Activated B cell treated with CpG ODN at 0.5 μM for 24 hours (primary cell): ENCODE measurements at regions not wholly inside any gene's neighbourhood (a gene's known extent, or its start where the extent isn't known, plus 50 kb on each side); places are given as distances from the start of the nearest gene placed in this dataset.

Experiments
- ATAC-seq: fragments of 200-7000 bp; cut with Tn5 transposase; one replicate; pipeline ENCODE4 v1.10.0; 2021; ENCODE audit warnings: low read depth, mild to moderate bottlenecking, moderate library complexity
- CTCF ChIA-PET: fragments of 350-600 bp; sonication (Branson Sonifier 250); formaldehyde crosslinking; loops from one replicate; lab custom pipeline; 2021; ENCODE audit warnings: antibody characterized with exemption; lab: Charles Lee
- POLR2A ChIA-PET: fragments of 350-600 bp; sonication (Branson Sonifier 250); formaldehyde crosslinking; loops from one replicate; lab custom pipeline; 2021; ENCODE audit warnings: antibody characterized with exemption; lab: Charles Lee
- DNase-seq: peaks from one replicate; pipeline ENCODE4 v3.0.0; 2022
- H3K27ac Mint-ChIP-seq: one replicate; pipeline ENCODE4 v1.8.0; 2020; ENCODE audit warnings: mixed read lengths
- H3K27me3 Mint-ChIP-seq: one replicate; pipeline ENCODE4 v1.8.0; 2021; ENCODE audit warnings: mixed read lengths
- H3K36me3 Mint-ChIP-seq: one replicate; pipeline ENCODE4 v1.8.0; 2021; ENCODE audit warnings: low read depth, mixed read lengths
- H3K4me1 Mint-ChIP-seq: one replicate; pipeline ENCODE4 v1.8.0; 2021; ENCODE audit warnings: mixed read lengths
- H3K4me3 Mint-ChIP-seq: one replicate; pipeline ENCODE4 v1.8.0; 2020; ENCODE audit warnings: mild to moderate bottlenecking, mixed read lengths
- H3K9me3 Mint-ChIP-seq: one replicate; pipeline ENCODE4 v1.8.0; 2020; ENCODE audit warnings: mixed read lengths
- intact Hi-C: fragments of 100-400 bp; cut with micrococcal nuclease; formaldehyde crosslinking; loops from one replicate; pipeline ENCODE4 v1.15.1; 2024
- TF ChIP-seq, protein P1 (sequence below): fragments of 200-600 bp; IDR thresholded peaks from one replicate; pipeline ENCODE4 v1.8.0; 2022; ENCODE audit warnings: antibody characterized with exemption, mild to moderate bottlenecking

DNA sequence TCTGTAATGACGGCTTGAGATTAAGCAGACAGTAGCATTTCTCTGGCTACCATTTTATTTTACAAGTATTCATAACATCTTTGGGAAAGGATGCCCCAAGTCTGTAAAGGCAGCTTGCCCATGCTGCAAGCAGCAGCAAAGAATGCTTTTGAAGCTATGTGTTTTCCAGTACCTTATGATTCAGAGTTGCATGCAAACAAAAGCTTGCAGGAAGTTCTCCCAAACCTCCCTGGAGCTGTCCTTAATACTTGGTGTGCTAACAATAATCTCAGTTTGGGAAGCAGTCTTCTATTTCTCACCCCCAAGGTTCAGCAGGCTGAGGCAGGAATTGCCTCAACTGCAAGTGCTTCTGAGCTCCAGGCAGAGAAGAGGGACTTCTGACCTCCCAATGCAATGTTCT, 60.8 kb downstream of the CCNA1 start:
- no peak for ATAC-seq
- H3K27ac Mint-ChIP-seq, result no peak overlapping the region
- DNase-seq, result no peak
- POLR2A ChIA-PET, result no interaction called here
- H3K36me3 Mint-ChIP-seq, result no peaks in the 10 kb centered on the region
- H3K9me3 Mint-ChIP-seq, result no peaks in the 10 kb centered on the region
- intact Hi-C loops, result no loop called here
- H3K27me3 Mint-ChIP-seq, result peaks cover 5% of the 10 kb centered on the region
- no peaks in the 10 kb centered on the region for H3K4me1 Mint-ChIP-seq
- CTCF ChIA-PET, result no interaction called here
- TF ChIP-seq, protein P1, sequence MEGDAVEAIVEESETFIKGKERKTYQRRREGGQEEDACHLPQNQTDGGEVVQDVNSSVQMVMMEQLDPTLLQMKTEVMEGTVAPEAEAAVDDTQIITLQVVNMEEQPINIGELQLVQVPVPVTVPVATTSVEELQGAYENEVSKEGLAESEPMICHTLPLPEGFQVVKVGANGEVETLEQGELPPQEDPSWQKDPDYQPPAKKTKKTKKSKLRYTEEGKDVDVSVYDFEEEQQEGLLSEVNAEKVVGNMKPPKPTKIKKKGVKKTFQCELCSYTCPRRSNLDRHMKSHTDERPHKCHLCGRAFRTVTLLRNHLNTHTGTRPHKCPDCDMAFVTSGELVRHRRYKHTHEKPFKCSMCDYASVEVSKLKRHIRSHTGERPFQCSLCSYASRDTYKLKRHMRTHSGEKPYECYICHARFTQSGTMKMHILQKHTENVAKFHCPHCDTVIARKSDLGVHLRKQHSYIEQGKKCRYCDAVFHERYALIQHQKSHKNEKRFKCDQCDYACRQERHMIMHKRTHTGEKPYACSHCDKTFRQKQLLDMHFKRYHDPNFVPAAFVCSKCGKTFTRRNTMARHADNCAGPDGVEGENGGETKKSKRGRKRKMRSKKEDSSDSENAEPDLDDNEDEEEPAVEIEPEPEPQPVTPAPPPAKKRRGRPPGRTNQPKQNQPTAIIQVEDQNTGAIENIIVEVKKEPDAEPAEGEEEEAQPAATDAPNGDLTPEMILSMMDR, result no peak
- no peak overlapping the region for H3K4me3 Mint-ChIP-seq

DNA sequence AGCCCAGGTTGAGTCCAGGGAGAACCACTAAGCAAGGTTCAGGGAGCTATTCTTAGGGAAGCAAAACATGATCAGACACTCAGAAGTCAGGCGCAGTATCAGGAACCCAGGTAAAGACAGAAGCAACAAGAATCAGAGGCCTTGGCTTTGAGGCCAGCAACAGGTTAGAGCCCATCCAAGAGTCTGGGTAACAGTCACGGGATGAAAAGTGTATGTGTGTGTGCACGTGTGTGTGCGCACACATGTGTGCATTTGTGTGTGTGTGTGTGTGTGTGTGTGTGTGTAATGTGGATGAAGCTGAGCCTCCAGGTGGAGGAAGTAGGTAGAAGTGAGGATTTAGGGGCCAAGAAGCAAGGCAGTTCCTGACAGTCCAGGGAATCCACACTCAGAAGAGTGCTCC, 63.1 kb downstream of the CCNA1 start:
- Mint-ChIP-seq H3K4me3 (no peak overlapping the region), H3K36me3 (no peaks in the 10 kb centered on the region), H3K9me3 (no peaks in the 10 kb centered on the region), H3K4me1 (no peaks in the 10 kb centered on the region), H3K27me3 (peaks cover 5% of the 10 kb centered on the region), H3K27ac (no peak overlapping the region)
- intact Hi-C loops, result no loop called here
- no peak for ATAC-seq
- TF ChIP-seq, protein P1, result no peak
- ChIA-PET CTCF (no interaction called here), POLR2A (no interaction called here)
- no peak for DNase-seq

DNA sequence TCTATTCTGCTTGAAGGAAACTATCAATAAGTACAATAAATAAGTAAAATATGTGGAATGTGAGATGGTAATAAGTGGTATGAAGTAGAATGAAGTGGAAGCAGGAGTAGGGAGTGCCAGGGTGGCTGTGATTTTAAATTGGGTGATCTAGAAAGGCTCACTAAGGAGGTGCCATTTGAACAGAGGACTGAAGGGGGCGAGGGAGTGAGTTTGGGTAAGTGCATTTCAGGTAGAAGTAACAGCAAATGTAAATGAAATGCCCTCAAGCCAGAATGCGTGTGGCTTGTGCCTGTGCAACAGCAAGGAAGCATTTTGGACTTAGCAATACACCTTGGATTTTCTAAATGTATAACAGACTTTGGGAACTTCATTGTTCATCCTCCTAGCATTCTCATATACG, 77.1 kb downstream of the CCNA1 start:
- Mint-ChIP-seq H3K4me3 (no peak overlapping the region), H3K27ac (no peak overlapping the region), H3K9me3 (peaks cover 12% of the 10 kb centered on the region), H3K4me1 (peaks cover 2% of the 10 kb centered on the region), H3K36me3 (no peaks in the 10 kb centered on the region), H3K27me3 (no peaks in the 10 kb centered on the region)
- intact Hi-C loops, result no loop called here
- ChIA-PET POLR2A (no interaction called here), CTCF (no interaction called here)
- DNase-seq (no peak), ATAC-seq (no peak)
- TF ChIP-seq, protein P1, result no peak

DNA sequence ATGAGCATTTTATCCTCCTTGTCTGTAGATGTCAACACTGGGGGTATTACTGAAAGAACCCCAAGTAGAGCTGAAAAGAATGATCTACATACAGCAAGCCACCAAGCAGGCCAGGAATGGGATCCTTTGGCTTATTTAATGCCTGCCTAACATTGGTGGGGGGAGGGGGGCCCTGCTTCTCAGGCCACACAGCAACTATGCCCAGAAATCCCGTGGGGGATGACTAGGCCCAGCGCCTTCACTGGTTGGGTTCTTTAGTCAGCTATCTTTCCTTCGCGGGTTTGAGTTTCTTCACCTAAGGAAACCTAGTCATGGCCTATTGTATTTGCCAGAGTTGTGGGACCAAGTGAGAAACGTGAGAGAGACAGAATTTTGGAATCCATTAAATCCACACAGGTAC, 80.5 kb downstream of the CCNA1 start:
- Mint-ChIP-seq H3K9me3 (no peaks in the 10 kb centered on the region), H3K27me3 (no peaks in the 10 kb centered on the region), H3K4me1 (peaks cover 4% of the 10 kb centered on the region), H3K36me3 (no peaks in the 10 kb centered on the region), H3K4me3 (no peak overlapping the region), H3K27ac (no peak overlapping the region)
- TF ChIP-seq, protein P1, result no peak
- intact Hi-C loops, result no loop called here
- DNase-seq, result no peak
- CTCF ChIA-PET, result no interaction called here
- ATAC-seq, result no peak
- POLR2A ChIA-PET, result no interaction called here

DNA sequence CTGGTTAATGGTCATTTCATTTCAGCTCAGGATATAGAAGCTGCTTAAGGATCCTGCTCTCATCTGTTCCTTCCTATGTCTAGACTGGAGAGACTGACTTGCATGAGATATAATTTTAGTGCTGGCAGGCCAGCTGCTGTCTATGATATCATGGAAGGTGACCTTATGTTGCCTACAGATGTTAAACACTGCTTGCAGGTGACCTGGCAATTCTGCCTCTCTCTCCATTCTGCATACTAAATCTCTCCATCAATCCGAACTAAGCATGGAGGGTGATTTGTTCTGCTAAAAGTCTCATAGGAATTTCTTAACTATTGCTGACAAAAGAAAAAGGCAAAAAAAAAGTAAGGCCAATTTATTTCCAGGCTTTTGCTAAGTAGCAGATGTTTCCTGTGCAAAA, 81.0 kb downstream of the CCNA1 start:
- TF ChIP-seq, protein P1, result no peak
- H3K4me3 Mint-ChIP-seq, result no peak overlapping the region
- H3K27me3 Mint-ChIP-seq, result no peaks in the 10 kb centered on the region
- H3K4me1 Mint-ChIP-seq, result peaks cover 4% of the 10 kb centered on the region
- H3K36me3 Mint-ChIP-seq, result no peaks in the 10 kb centered on the region
- no peaks in the 10 kb centered on the region for H3K9me3 Mint-ChIP-seq
- DNase-seq (no peak), ATAC-seq (no peak)
- H3K27ac Mint-ChIP-seq, result no peak overlapping the region
- intact Hi-C loops, result no loop called here
- CTCF ChIA-PET, result interaction anchor here (1.0 kb wide), 1 partner anchor 11 kb away, joined by 3 read pairs; no protein-coding TSS in a partner anchor
- POLR2A ChIA-PET, result no interaction called here
